Peyer's patch (tissue), 4 donors: ENCODE measurements at regions not wholly inside any gene's neighbourhood (a gene's known extent, or its start where the extent isn't known, plus 50 kb on each side); places are given as distances from the start of the nearest gene placed in this dataset.

Source experiments
- POLR2A ChIP-seq, 2 donors: fragments of 450-650 bp; IDR thresholded peaks; one replicate each; pipeline ENCODE4 v1.5.1; 2017; ENCODE audit warnings: antibody characterized with exemption in 2 of 2, mild to moderate bottlenecking in 2 of 2, moderate library complexity in 2 of 2
- TF ChIP-seq, protein P1 (sequence below), 6 experiments: fragments of 450-650 bp in 4 of 6; fragments of 200-600 bp in 2 of 6; sonication (generic) in 1 of 6; IDR thresholded peaks; one replicate each; pipeline ENCODE4 v1.5.1; 2017 to 2019; ENCODE audit warnings: antibody characterized with exemption in 6 of 6, mild to moderate bottlenecking in 3 of 6, moderate library complexity in 1 of 6

DNA sequence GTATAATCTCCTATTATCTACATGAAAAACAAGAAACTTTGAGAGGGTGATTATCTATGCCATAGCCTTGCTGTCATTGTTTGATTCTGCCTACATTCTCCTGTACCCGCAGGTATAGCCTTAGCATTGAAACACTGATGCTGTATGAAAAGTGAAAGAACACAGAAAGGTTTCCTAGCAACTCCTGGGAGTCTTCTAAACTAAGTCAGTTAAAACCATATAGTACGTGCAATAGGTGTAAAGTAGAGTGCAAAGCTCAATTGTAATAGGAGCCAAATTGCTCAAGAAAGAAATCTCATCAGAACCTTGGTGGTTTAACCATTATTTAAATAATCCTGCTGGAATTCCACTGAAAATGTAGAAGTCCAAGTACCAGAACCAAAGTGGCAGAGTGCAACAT lies 489.7 kb downstream of the PCDH10 start:
- TF ChIP-seq, protein P1, sequence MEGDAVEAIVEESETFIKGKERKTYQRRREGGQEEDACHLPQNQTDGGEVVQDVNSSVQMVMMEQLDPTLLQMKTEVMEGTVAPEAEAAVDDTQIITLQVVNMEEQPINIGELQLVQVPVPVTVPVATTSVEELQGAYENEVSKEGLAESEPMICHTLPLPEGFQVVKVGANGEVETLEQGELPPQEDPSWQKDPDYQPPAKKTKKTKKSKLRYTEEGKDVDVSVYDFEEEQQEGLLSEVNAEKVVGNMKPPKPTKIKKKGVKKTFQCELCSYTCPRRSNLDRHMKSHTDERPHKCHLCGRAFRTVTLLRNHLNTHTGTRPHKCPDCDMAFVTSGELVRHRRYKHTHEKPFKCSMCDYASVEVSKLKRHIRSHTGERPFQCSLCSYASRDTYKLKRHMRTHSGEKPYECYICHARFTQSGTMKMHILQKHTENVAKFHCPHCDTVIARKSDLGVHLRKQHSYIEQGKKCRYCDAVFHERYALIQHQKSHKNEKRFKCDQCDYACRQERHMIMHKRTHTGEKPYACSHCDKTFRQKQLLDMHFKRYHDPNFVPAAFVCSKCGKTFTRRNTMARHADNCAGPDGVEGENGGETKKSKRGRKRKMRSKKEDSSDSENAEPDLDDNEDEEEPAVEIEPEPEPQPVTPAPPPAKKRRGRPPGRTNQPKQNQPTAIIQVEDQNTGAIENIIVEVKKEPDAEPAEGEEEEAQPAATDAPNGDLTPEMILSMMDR (IDR thresholded peaks at IDR 0.05), result no peak
- TF ChIP-seq POLR2A (IDR thresholded peaks at IDR 0.05), result no peak
